ENCODE measurements at regions not wholly inside any gene's neighbourhood (a gene's known extent, or its start where the extent isn't known, plus 50 kb on each side); places are given as distances from the start of the nearest gene placed in this dataset.

DNA sequence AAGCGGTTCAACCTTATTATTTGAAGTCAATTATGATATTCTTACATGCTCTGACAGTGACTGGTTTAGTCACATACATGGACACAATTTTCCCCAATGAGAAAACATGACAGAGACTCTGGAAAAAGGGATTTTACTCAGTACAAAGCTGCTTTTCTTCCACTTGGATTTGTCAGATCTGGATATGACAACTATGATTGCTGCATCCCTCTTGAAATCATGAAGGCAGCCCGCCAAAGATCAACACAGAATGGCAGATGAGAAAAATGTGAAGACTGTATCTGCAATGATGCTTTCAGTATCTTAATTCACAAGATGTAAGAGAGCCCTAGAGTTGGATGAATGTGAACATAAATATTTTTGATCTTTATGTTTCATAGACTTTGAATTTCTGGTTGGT is 439.6 kb downstream of the CDH8 start:
- no peak for DNase-seq

DNA sequence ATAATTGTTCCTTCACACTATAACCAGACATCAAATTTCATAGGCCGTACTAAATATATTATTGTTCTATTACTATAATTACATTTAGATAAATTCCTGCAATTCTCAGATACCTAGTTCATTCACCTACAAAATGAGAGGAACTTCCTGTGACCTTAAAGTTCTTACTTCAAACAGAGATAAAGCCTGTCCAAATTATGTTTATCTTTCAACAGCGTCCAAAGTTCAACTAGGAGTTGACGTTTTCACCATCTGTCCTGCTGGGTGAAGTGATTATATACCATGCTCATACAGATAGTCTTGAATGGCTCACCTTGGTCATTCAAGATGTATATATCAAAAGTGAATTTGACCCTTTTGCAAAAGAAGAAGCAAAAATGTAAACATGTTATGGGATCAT is 440.6 kb downstream of the CDH8 start:
- DNase-seq: no peak

DNA sequence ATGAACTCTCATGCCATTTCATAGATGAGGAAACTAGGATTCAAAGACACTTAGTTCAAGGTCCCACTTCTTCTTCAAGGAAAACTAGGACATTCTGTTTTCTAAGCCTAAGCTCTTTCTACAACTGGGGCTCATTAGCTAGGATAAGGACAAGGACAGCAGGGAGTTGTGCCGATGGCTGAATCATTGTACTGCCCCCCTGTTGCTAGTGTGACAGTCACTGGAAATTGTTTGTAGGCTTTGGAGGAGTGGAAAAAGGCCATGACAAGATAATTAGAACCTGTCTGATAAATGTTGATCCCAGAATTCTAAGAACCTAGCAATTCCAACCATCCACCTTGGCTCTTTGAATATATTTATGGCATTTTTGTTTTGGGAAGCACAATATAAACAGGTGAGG is 445.7 kb downstream of the CDH8 start:
- no peak for DNase-seq

DNA sequence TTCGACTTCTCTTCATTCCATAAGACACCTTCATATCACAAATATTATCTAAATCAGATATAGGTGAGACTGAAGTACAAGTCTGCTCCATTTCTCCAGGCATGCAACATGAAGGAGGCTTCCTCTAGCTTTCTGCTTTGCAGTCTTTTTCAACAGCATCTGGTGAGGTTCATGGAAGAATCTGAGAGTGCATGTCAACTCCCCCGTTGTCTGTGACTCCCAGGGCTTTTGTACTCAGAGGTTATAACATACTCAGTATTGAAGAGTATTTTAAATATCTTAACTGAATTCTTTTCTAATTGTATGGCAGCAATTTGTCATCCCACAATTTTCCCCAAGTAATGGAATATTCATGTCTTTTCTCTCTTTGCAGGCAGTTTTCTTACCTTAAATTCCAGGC is 448.7 kb downstream of the CDH8 start:
- no peak for DNase-seq

DNA sequence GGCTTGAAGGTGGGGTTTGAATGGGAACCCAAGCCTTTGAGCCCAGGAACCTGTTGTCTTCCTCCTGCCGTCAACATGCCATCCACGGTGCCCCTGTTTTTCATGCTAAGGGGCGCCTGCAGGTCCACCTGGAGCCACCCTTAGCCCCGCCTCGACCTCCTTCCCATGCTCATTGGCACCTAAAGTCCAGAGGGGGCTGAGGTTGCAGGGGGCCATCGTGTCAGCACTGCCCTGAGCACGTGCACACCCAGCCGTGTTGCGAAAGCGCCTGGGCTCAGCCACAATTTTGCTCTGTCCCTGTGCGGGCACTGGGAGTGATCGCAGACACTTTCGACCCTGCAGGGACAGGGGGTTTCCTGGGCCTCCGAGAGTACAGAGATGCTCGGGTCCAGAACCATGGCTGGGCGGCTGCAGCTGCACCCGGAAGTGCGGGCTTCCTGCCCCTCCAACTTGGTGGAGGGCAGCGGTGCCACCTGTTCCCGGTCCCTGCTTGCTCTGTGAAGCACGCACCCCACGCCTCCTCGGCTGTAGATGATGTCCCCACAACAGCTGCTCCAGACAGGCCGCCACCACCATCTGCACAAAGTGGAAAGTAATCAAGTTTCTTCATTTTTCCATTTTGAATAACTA is 454.7 kb downstream of the CDH8 start:
- DNase-seq: no peak

DNA sequence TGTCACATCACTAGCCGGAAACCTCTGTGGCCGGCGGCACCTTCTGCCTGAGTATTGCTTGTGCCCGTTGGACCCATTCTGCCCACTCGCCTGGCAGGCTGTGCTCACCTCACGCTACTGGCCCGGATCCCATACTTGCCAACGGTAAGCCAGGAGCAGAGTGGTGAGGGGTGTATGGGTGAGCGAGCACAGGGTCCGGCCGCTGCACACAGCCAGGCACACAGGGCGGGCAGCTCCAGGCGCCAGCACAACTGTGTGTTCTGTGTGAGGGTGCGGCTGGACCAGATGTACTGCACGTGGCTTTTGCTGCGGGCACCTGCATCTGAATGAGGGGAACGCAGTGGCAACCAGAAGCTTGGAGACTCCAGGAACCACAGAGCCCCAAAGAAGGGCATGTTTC is 455.7 kb downstream of the CDH8 start:
- no peak for DNase-seq

DNA sequence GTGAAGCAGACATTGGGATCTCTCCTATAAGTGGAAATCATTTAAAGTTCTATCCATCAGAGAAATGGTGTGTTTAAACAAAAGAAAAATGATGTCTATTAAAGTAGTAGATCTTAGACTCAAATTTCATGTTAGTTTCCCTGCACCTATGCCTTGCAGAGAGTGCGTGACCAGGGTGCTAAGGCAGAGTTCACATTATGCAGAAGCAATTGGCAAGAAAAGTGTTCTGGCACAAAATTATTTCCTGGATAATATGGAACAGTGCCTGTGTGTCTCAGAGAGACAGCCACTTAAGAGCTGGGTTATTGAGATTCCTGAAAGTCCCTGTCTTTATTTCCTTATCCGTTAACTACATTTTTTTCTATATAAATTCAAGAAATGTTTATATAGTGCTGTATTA is 457.0 kb downstream of the CDH8 start:
- DNase-seq: no peak

DNA sequence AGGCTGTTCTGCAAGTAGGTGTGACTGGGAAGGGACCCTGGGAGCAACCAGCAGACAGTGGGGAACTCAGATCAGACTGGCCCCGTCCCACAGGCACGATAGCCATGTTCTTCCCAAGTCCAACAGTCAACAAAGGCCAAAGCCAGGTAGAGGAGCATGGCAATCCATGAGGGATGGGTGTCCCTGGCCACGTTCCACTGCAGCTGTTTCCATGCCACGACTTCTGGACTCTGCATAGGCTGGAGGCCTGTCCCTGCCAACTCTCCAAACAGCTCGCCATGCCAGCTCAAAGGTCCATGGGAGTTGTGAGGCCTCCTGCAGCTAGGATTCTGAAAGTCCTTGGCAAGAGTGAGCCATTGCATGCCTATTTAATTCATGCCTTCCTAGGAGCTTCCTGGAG is 459.8 kb downstream of the CDH8 start:
- DNase-seq: no peak

DNA sequence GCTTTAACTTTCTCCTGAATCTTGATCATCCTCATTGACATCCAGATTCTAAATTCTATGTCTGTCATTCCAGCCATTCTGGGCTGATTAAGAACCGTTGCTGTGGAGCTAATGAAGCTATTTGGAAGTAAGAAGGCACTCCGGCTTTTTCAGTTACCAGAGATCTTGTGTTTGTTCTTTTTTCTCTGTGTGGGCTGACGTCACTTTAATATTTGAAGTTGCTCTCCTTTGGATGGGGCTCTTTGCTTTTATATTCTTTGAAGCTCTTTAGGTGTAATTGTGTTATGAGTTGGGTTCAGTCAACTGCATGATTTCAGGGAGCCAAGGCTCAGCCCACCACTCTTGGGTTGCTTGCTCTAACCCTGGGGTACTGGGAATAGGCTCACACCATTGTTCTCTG is 460.6 kb downstream of the CDH8 start:
- DNase-seq: no peak

DNA sequence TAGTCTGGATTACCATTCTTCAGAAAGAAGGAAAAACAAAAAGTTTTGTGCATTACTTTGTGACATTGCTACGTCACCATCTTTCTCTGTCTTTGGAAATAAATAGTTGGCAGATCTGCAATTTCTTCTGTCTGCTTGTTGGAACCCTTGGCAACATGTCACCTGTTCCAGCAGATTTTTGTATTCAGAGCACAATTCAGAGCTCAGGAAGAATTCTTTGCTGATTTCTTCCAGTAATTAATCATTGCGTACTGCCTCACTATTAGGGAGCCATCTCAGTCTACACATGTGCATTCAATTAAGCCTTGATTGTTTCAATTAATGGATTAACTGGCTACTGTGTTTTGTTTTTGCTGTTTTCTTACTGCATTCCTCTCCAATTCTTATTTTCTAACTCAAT is 467.2 kb downstream of the CDH8 start:
- no peak for DNase-seq

DNA sequence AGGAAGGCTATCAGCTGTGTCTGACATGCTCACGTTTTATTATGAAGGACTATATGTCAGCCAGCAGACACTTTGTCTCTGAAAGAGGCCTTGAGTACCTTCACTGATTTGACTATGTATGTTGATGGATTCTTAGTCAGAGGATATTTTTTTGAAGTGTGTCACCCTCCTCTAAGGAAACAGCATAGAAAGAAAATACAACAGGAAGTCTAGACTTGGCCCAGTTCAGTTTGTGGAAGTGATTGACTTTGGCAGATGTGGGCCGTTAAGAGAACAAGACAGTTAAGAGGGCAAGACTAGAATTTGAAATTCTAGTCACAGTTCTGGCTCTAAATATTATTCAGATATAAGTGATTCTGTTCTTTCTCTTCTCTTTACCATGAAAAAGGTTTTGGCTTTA is 471.5 kb downstream of the CDH8 start:
- DNase-seq: no peak

DNA sequence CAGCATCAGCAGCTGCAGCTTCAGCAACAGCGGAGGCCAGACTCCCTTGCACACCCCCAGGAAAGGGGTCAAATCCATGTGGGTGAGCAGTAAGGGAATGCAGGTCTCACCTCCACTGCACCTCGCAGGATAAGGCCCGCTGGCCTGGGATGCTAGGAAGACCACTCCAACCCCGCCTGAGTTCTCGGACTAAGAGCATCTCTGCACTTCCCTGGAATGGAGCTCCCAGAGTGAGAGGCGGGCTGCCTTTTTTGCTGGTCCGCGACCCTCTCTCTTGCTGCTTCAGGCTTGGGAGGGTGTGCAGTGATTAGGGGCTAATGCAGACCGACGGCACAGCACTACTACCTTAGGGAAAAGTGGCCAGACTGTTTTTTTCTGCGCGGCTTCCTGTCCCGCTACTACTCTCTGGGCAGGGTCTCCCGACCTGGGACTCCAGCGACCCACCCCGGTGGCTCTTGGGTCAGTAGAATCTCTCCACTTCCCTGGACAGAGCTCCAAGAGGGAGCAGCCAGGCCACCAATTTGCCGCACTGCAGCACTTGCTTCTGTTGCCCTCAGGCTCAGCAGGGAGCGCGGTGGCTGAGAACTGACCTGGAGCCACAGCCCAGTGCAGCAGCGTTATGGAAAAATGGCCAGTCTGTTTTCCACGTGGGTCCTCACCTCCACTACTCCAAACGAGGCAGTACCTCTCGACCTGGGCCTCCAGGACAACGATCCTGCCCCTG is 480.4 kb downstream of the CDH8 start:
- DNase-seq: no peak

DNA sequence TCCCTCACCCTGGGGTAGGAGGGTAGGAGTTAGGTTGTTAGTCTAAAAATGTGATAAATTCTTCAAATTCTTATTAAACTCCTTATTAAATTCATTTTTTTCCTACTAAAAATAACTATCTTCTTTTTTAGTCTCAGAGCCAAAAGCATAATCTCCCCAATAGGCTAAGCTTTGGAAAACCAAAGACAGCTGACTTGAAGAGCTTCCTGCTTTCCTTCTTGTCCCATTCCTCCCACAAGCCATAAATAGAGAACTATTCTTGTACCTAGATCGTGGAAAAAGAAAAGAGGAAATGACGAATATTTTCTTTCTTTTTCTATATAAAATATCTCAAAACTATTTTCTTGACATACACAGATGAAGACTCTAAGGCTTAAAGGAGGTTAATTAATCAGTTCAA is 486.9 kb downstream of the CDH8 start:
- no peak for DNase-seq

DNA sequence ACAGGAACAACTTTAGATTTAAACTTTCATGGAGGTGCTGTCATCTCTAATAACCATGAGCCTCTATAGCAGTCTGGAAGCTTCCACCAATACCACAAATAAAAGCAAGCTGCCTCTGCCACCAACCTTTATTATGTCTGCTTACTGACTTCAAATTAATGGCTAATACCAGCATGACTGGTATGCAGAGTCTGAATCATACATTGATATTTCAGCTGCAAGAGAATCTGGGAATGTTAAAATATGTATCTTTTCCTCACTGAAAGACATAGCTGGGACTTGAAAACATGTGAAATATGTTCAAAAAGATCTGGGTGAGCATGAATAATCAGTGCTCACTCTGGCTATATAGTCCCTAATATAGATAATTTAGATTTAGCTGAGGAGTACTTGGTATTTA is 488.6 kb downstream of the CDH8 start:
- no peak for DNase-seq

DNA sequence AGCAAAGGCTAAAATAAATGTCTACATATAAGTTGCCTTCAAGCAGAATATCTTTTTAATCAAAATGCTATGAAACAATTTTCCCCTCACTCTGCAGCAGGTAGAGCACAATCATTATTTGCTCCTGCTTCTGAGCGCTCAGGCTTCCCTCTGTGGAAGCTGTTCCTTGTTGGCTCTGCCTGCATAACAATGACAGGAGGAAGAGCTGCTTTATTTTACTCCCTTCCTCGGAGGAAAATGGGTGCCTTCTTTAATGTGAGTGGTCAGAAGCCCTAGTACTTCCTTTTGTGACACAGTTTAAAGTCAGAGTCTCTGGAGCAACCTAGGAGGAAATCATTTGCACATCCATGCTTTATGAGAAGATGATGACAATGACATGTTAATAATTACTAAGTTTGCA is 492.1 kb downstream of the CDH8 start:
- no peak for DNase-seq

DNA sequence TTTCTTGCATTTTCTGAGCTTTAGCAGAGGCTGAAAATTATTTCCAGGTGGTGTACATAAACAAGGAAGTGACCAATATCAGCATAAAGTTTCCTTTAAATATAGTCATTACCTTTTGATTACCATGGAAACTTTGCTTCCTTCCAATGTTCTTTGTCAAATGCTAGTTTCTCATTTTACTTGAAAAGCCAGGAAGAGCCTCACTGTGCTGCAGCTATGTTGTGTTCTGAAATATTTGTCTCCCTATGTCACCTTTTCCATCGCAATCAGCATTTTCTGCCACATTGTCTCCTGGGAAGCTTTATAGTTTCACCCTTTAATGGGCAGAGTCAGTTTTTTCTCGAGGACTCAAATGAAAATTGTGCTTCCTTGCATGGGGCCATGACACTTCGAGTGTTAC is 496.0 kb downstream of the CDH8 start:
- no peak for DNase-seq

DNA sequence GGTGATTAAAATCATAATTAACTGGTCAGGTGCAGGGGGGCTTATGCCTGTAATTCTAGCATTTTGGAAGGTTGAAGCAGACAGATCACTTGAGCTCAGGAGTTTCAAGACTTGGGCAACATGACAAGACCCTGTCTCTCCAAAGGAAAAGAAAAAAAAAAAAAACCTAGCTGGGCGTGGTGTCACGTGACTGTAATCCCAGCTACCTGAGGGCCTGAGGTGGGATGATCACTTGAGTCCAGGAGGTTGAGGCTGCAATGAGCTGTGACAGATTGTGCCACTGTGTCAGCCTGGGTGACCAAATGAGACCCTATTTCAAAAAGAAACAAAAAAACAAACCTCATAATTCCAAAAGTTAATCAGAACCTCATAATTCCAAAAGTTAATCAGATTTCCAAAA is 505.5 kb downstream of the CDH8 start:
- no peak for DNase-seq

DNA sequence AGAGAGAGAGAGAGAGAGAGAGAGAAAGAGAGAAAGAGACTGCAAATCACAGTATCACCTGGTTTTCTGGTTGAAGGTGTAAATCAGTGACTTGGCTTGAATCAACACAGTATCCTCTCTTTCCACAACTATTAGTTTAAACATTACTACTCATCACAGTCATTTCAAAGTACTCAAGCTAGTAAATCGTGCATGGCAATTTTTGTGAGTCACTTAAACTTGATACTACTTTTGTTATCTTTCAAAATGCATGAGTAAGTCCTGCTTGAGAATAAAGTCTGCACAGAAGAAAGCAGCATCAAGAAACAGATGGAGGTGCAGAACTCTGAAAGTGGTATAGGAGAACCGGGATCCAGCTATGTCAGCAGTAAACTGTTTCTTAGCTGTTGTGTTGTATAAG is 535.4 kb downstream of the CDH8 start:
- DNase-seq: no peak

DNA sequence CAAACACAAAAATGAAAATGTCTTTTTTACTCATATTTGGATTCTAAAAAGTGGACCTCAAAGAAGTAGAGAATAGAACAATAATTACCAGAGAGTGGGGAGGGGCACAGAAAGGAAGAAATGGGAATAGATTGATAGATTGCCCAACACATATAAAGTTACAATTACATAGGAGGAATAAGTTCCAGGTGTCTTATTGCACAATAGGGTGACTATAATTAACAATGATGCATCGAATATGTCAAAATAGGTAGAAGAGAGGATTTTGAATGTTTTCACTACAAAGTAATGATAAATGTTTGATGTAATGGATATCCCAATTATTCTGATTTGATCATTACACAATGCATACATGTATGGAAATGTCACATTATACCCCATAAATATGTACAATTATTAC is 556.0 kb downstream of the CDH8 start:
- DNase-seq: no peak

DNA sequence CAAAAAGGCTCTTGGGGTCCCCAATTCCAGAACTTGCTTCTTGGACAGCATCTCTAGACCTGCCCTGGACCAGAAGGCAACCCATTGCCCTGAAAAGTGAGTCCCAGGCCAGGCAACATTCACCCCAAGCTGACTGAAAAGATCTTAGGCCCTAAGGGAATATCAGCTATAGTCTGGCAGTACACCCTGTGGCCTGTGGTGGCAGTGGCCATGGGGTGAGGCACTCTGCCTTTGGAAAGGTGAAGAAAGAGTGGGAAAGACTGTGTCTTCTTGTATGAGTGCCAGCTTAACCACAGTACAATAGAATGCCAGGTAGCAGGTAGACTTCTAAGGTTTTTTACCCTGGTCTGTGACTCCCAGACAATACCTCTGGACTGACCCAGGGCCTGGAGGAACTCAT is 564.5 kb downstream of the CDH8 start:
- DNase-seq: no peak

DNA sequence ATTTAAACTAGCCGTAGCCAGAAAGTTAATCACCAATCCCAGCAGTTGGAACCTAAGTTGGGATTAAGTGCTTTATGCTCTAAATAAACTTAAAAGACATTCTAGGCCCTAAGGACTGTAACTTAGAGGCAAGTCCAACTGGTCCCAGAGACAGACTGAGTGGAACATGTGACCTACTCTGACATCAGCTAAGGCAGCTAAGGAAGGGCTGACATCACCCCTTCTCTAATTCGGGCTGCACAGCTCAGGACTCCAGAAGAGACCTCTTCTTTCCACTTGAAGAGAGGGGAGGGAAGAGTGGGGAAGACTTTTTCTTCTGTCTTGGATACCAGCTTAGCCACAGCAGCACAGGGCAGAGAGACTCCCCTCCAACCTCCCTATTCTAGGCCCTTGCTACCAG is 565.2 kb downstream of the CDH8 start:
- no peak for DNase-seq

DNA sequence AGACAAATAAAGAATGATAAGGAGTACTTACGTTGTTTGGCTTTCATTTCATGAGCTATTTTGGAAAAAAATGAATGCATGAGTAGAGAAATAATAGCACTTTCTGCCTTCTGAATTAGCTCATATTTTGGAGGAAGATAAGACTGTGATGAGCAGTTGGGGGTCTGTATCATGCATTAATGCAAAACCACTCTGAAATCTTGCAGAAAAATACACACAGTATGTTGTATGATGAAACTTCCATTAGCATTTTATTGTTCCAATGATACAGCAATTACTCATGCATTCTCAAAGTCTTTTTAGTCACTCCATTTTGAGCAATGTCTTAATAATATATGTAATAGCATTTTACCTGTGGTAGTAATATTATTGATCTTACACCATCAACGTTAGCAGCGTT is 571.0 kb downstream of the CDH8 start:
- DNase-seq: no peak

DNA sequence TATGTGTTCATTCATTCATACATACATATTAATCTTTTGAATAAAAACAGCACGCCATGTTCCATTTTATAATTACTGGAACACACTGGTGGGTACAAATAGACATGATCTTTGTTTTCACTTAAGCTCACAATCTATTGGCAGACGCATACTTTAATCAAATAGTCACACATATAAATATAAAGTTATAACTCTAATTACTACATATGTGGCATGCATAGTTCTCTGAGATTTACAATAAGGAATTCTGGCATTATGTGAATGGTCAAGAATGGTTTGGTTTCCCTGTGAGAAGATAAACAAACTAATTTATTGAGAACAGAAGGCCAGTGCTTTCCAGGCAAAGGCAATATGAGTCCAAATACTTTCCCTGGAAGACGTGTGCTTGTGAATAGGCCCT is 576.2 kb downstream of the CDH8 start:
- no peak for DNase-seq

DNA sequence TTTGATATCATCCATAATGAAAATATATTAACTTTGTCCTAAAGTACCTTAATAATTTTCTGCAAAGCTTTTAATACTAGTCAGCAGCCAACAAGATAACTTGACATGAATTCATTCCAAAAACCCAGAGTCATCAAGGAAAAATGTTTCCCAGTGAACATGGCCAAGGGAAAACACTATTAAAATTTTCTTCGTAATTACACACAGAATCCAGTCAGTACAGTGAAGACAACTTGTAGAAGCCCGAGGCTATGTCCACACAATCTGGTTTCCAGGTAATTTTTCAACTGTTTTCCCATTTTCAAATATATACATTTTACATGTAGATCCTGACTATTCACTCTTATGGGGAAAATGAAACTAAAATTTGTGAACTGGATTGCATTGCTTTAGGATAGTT is 600.9 kb downstream of the CDH8 start:
- no peak for DNase-seq

DNA sequence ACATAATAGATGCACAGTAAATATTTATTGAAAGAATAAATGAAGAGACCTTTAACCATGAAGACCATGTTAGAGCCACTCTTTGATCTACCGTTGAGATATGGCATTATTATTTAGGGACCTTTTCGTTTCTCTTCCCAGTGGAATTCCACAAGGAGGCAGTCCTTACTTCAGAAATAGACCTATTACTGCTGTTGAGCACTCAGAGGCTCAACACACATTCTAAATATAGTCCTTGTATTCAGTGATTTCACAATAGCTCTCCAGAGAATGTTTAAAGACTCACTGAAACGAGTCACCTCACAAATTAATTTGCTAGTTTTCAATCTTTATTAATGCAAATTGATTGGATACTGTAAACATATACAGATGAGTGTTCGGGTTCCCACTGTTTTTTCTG is 603.8 kb downstream of the CDH8 start:
- no peak for DNase-seq

Data from DMS153 (cell line).